Ramos (cell line): ENCODE measurements at regions not wholly inside any gene's neighbourhood (a gene's known extent, or its start where the extent isn't known, plus 50 kb on each side); places are given as distances from the start of the nearest gene placed in this dataset.

ENCODE experiments used
- in situ Hi-C: fragments of 300-500 bp; cut with MboI; formaldehyde crosslinking; loops from one replicate; pipeline ENCODE4 v1.14.3; 2022; ENCODE audit warnings: low sequenced_read_pairs; ENCODE audit not compliant: unreplicated experiment

GRCh38 chr21:28828021-28828420 lies 164.7 kb downstream of the LTN1 start:
- in situ Hi-C loops: no loop called here

- in situ Hi-C loops: no loop called here
These were observed 165.3 kb downstream of the LTN1 start for GRCh38 chr21:28827422-28827821.

GRCh38 chr21:28826569-28826968 lies 166.1 kb downstream of the LTN1 start:
- in situ Hi-C loops: no loop called here

- in situ Hi-C loops: no loop called here
These were observed 166.7 kb downstream of the LTN1 start for GRCh38 chr21:28826021-28826420.

GRCh38 chr21:28823429-28823828 lies 169.2 kb downstream of the LTN1 start:
- in situ Hi-C loops: no loop called here

- in situ Hi-C loops: no loop called here
These were observed 170.0 kb downstream of the LTN1 start for GRCh38 chr21:28822486-28823335.

GRCh38 chr21:28822123-28822399 lies 170.6 kb downstream of the LTN1 start:
- in situ Hi-C loops: no loop called here

GRCh38 chr21:28821276-28822122 lies 171.2 kb downstream of the LTN1 start:
- in situ Hi-C loops: no loop called here

- in situ Hi-C loops: no loop called here
These were observed 173.9 kb downstream of the LTN1 start for GRCh38 chr21:28818663-28819278.

GRCh38 chr21:28817871-28818270 lies 174.8 kb downstream of the LTN1 start:
- in situ Hi-C loops: no loop called here

- in situ Hi-C loops: no loop called here
These were observed 180.8 kb downstream of the LTN1 start for GRCh38 chr21:28811860-28812259.

GRCh38 chr21:28810826-28811524 lies 181.7 kb downstream of the LTN1 start:
- in situ Hi-C loops: no loop called here

- in situ Hi-C loops: no loop called here
These were observed 186.8 kb downstream of the LTN1 start for GRCh38 chr21:28805885-28806284.

GRCh38 chr21:28804089-28804670 lies 188.5 kb downstream of the LTN1 start:
- in situ Hi-C loops: no loop called here

GRCh38 chr21:28801906-28802305 lies 190.8 kb downstream of the LTN1 start:
- in situ Hi-C loops: no loop called here

- in situ Hi-C loops: no loop called here
These were observed 192.8 kb downstream of the LTN1 start for GRCh38 chr21:28799926-28800325.

- in situ Hi-C loops: no loop called here
These were observed 193.9 kb downstream of the LTN1 start for GRCh38 chr21:28798798-28799197.

- in situ Hi-C loops: no loop called here
These were observed 197.4 kb downstream of the LTN1 start for GRCh38 chr21:28795251-28795650.

- in situ Hi-C loops: no loop called here
These were observed 198.3 kb downstream of the LTN1 start for GRCh38 chr21:28794371-28794851.

GRCh38 chr21:28793043-28793442 lies 199.6 kb downstream of the LTN1 start:
- in situ Hi-C loops: no loop called here
